AG09319 (cell line): ENCODE measurements at regions not wholly inside any gene's neighbourhood (a gene's known extent, or its start where the extent isn't known, plus 50 kb on each side); places are given as distances from the start of the nearest gene placed in this dataset.

Experiments
- DNase-seq: peaks from one replicate; pipeline ENCODE4 v3.0.0-alpha.2; 2010; ENCODE audit warnings: low read depth; ENCODE audit errors: extremely low read depth
- CTCF ChIP-seq: IDR thresholded peaks from 2 replicates; pipeline ENCODE4 v1.5.1; 2011; ENCODE audit warnings: low read depth, mild to moderate bottlenecking, inconsistent platforms, low read length, moderate library complexity

- DNase-seq, result no peak
- TF ChIP-seq CTCF, result no peak
These were observed 133.6 kb upstream of the BMP4 start for GRCh38 chr14:54090274-54090673.

GRCh38 chr14:54094765-54095164 lies 138.1 kb upstream of the BMP4 start:
- no peak for DNase-seq
- no peak for TF ChIP-seq CTCF

- no peak for DNase-seq
- no peak for TF ChIP-seq CTCF
These were observed 141.9 kb upstream of the BMP4 start for GRCh38 chr14:54098536-54098935.

GRCh38 chr14:54102051-54102456 lies 145.4 kb upstream of the BMP4 start:
- no peak for TF ChIP-seq CTCF
- DNase-seq, result no peak

GRCh38 chr14:54102530-54102929 lies 145.9 kb upstream of the BMP4 start:
- no peak for DNase-seq
- TF ChIP-seq CTCF, result no peak

- DNase-seq, result no peak
- TF ChIP-seq CTCF, result no peak
These were observed 148.0 kb upstream of the BMP4 start for GRCh38 chr14:54104601-54105145.

GRCh38 chr14:54105406-54105805 lies 148.8 kb upstream of the BMP4 start:
- no peak for TF ChIP-seq CTCF
- DNase-seq, result no peak
